ENCODE measurements at regions not wholly inside any gene's neighbourhood (a gene's known extent, or its start where the extent isn't known, plus 50 kb on each side); places are given as distances from the start of the nearest gene placed in this dataset.

DNA sequence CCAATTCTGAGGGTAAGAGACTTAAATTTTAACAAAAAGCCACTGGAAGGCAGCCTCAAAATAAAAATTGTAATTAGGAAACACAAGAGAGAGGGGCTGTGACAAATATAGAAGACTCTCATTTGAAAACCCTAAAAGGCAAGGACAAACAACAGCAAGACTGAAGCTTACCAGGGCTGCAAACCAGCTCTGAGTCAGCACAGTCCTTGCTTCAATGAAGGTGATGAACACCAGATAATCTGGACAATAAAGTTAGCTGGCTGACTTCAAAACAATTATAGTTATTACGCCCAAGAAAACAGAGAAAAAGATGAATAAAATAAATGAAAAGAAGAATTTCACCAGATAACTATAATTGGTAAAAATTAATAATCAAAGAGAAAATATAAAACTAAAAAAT lies 149.3 kb upstream of the NSMCE3 start:
- DNase-seq (ENCODE audit: low read depth), result no peak
- TF ChIP-seq, protein P1, sequence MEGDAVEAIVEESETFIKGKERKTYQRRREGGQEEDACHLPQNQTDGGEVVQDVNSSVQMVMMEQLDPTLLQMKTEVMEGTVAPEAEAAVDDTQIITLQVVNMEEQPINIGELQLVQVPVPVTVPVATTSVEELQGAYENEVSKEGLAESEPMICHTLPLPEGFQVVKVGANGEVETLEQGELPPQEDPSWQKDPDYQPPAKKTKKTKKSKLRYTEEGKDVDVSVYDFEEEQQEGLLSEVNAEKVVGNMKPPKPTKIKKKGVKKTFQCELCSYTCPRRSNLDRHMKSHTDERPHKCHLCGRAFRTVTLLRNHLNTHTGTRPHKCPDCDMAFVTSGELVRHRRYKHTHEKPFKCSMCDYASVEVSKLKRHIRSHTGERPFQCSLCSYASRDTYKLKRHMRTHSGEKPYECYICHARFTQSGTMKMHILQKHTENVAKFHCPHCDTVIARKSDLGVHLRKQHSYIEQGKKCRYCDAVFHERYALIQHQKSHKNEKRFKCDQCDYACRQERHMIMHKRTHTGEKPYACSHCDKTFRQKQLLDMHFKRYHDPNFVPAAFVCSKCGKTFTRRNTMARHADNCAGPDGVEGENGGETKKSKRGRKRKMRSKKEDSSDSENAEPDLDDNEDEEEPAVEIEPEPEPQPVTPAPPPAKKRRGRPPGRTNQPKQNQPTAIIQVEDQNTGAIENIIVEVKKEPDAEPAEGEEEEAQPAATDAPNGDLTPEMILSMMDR (IDR thresholded peaks at IDR 0.05; ENCODE audit: low read depth, low read length, missing control alignments), result no peak
- H3K4me3 ChIP-seq (ENCODE audit: low read depth, low read length), result no peak overlapping the region
- in situ Hi-C loops (cut with HindIII; ENCODE audit: low sequenced_read_pairs), result loop anchor here (5.0 kb wide), 1 partner anchor 57 kb away; no protein-coding TSS in a partner anchor

DNA sequence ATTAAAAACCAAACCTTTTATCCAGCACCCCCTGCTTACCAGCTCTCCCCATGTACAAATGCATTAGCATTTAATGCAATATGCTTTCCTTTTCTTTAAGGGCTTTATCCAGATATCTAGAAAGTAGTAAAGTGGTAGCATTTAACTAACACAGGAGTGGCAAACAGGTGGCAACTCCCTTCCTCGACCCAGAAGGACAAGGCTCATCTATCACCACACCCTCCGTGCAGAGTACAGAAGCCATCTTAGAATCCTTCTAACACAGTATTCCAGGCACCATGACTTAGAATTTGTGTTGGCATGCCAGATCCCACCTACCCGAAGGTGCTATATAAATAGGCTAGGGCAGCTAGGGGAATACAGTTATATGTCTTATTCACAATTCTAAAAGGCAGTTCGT lies 148.6 kb upstream of the NSMCE3 start:
- no peak overlapping the region for H3K4me3 ChIP-seq (ENCODE audit: low read depth, low read length)
- TF ChIP-seq, protein P1 (IDR thresholded peaks at IDR 0.05; ENCODE audit: low read depth, low read length, missing control alignments), result no peak
- in situ Hi-C loops (cut with HindIII; ENCODE audit: low sequenced_read_pairs), result loop anchor here (5.0 kb wide), 1 partner anchor 56 kb away; no protein-coding TSS in a partner anchor
- no peak for DNase-seq (ENCODE audit: low read depth)

DNA sequence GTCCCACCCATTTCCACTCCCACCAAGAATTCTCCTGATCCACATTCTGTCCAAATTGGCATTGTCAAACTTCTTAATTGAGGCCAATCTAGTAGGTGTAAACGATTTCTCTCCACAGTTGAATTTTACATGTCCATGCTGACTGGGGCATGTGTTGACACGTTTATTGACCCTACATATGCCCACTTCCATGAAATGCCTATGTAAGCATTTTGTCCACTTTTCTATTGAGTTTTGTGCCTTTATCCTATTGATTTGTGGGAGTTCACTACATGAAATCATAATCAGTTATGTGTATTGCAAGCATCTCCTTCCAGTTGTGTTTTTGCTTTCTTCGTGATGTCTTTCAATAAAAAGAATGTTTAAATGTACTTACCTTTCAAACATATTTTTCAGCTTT lies 141.7 kb upstream of the NSMCE3 start:
- no peak for DNase-seq (ENCODE audit: low read depth)
- TF ChIP-seq, protein P1 (IDR thresholded peaks at IDR 0.05; ENCODE audit: low read depth, low read length, missing control alignments), result no peak
- H3K4me3 ChIP-seq (ENCODE audit: low read depth, low read length), result no peak overlapping the region
- in situ Hi-C loops (cut with HindIII; ENCODE audit: low sequenced_read_pairs), result no loop called here

DNA sequence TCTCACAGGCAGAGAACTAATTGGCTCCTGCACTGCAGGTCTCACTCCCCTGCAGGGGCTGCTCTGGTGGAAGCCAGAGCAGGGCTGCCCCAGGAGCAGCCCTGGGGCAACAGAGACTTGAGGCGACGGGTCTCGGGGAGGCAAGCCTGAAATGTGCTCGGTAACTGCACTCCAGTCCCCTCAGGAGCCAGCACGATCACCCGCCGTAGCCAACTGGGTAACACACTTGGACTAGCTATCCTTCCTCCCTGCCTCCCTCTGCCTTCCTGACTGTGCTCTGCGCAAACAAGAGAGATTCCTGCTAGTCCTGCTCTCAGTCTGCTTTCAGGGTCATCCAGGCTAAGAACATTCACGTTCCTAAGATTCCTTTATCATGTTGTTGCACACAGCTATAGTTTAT lies 140.7 kb upstream of the NSMCE3 start:
- TF ChIP-seq, protein P1 (IDR thresholded peaks at IDR 0.05; ENCODE audit: low read depth, low read length, missing control alignments), result no peak
- in situ Hi-C loops (cut with HindIII; ENCODE audit: low sequenced_read_pairs), result no loop called here
- no peak overlapping the region for H3K4me3 ChIP-seq (ENCODE audit: low read depth, low read length)
- no peak for DNase-seq (ENCODE audit: low read depth)

DNA sequence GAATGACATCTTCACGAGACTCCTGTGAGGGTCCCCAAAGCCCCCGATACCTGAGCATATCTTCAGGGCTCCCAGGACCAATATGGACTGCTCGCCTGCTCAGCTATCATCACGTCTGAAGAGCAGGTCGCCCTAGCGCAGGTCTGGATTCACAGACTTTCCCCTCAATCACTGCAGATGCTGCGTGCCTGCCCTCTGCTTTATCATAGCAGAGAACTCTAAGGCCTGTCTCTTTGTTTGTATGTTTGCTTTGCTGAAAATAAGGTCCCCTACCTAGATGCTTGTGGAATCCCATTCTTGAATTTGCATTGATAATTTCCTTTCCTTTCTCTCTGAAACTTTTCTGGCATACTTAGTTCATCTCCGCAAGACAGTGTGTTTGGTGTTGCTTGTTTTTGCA lies 140.3 kb upstream of the NSMCE3 start:
- TF ChIP-seq, protein P1 (IDR thresholded peaks at IDR 0.05; ENCODE audit: low read depth, low read length, missing control alignments), result no peak
- in situ Hi-C loops (cut with HindIII; ENCODE audit: low sequenced_read_pairs), result no loop called here
- DNase-seq (ENCODE audit: low read depth), result no peak
- no peak overlapping the region for H3K4me3 ChIP-seq (ENCODE audit: low read depth, low read length)

DNA sequence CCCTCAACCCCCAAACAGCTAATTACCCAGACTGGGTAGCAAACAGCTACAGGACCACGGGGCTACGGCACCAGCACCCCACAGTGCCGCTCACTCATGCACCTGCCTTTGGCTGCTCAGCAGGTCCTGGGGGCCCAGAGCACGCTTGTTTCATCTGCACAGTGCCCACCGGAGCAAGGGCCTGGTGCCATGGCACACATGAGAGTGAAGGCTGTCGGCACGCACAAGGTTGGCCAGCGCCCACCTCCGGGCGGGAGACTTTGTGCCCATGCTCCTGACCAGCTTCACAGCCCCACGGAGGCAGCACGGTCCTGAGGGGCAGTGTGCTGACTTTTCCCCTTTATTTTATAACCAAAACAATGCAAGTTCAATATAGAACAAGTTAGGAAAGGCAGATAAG lies 135.9 kb upstream of the NSMCE3 start:
- no peak overlapping the region for H3K4me3 ChIP-seq (ENCODE audit: low read depth, low read length)
- in situ Hi-C loops (cut with HindIII; ENCODE audit: low sequenced_read_pairs), result no loop called here
- TF ChIP-seq, protein P1 (IDR thresholded peaks at IDR 0.05; ENCODE audit: low read depth, low read length, missing control alignments), result no peak
- DNase-seq (ENCODE audit: low read depth), result no peak

DNA sequence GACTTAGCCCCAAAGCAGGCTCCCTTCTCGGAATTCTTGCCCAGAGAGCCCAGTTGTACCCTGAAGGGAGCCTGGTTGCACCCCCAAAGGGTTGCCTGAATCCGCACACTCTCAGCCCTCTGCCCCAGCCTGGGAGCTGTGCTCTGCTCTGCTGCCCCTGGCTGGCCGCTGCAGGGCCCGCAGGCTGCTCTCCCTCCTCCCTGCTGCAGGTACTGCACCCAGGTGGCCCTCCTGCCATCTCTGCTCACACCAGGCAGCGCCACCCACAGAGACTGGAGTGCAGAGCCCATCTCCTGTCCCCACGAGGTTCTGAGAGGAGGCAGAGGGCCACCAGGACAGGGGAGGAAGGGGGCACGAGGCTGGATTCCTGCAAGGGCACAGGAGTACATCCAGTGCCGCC lies 134.2 kb upstream of the NSMCE3 start:
- in situ Hi-C loops (cut with HindIII; ENCODE audit: low sequenced_read_pairs), result no loop called here
- H3K4me3 ChIP-seq (ENCODE audit: low read depth, low read length), result no peak overlapping the region
- DNase-seq (ENCODE audit: low read depth), result no peak
- TF ChIP-seq, protein P1 (IDR thresholded peaks at IDR 0.05; ENCODE audit: low read depth, low read length, missing control alignments), result no peak
